H1 (cell line): ENCODE measurements at regions not wholly inside any gene's neighbourhood (a gene's known extent, or its start where the extent isn't known, plus 50 kb on each side); places are given as distances from the start of the nearest gene placed in this dataset.

Source experiments
- BCL11A ChIP-seq, 2 experiments: IDR thresholded peaks; one replicate each; pipeline ENCODE4 v1.6.1; 2011; ENCODE audit warnings: low read depth in 2 of 2, low read length in 2 of 2, mild to moderate bottlenecking in 2 of 2
- BRCA1 ChIP-seq: IDR thresholded peaks from 2 replicates; pipeline ENCODE4 v1.6.1; 2012; ENCODE audit warnings: low read depth, low read length, improper control_type of control experiment
- JUN ChIP-seq: IDR thresholded peaks from 2 replicates; pipeline ENCODE4 v1.6.1; 2011; ENCODE audit warnings: low read depth, mild to moderate bottlenecking, improper control_type of control experiment, low read length
- KDM5A ChIP-seq: fragments of 200-600 bp; IDR thresholded peaks from 2 replicates; pipeline ENCODE4 v1.7.1; 2012; ENCODE audit warnings: mild to moderate bottlenecking, low read length, inconsistent platforms, mixed read lengths
- PHF8 ChIP-seq: fragments of 200-600 bp; sonication (generic); conservative IDR thresholded peaks from 2 replicates; pipeline ENCODE4 v1.7.1; 2012; ENCODE audit warnings: low read depth, mild to moderate bottlenecking, inconsistent platforms, low read length, moderate library complexity
- RFX5 ChIP-seq: IDR thresholded peaks from 2 replicates; pipeline ENCODE4 v1.6.1; 2011; ENCODE audit warnings: low read depth, low read length, improper control_type of control experiment, borderline replicate concordance
- RNF2 ChIP-seq: fragments of 200-900, 300-1000 bp; sonication (generic); IDR thresholded peaks from 2 replicates; pipeline ENCODE4 v1.7.1; 2016; ENCODE audit warnings: borderline replicate concordance, low read depth, mild to moderate bottlenecking, antibody characterized with exemption, low read length; ENCODE audit not compliant: poor library complexity, severe bottlenecking; ENCODE audit errors: missing control alignments
- RXRA ChIP-seq: IDR thresholded peaks from 2 replicates; pipeline ENCODE4 v1.6.1; 2011; ENCODE audit warnings: low read depth, mild to moderate bottlenecking, low read length, moderate library complexity; ENCODE audit not compliant: insufficient read depth
- SAP30 ChIP-seq: fragments of 300-600 bp; sonication (generic); IDR thresholded peaks from 2 replicates; pipeline ENCODE4 v1.7.1; 2012; ENCODE audit warnings: low read length, moderate library complexity, mild to moderate bottlenecking, inconsistent platforms; ENCODE audit not compliant: insufficient read depth, insufficient replicate concordance
- SUZ12 ChIP-seq: fragments of 200-600 bp; sonication (generic); IDR thresholded peaks from 2 replicates; pipeline ENCODE4 v1.6.1; 2012; ENCODE audit warnings: mild to moderate bottlenecking, inconsistent platforms, low read length, moderate library complexity, mixed read lengths
- TAF7 ChIP-seq: optimal IDR thresholded peaks from 2 replicates; pipeline ENCODE3; 2011; ENCODE audit warnings: low read depth, mild to moderate bottlenecking, inconsistent platforms, low read length, moderate library complexity, borderline replicate concordance
- TF ChIP-seq, protein P1 (sequence below): fragments of 300-600 bp; sonication (generic); IDR thresholded peaks from 2 replicates; pipeline ENCODE4 v1.7.1; 2012; ENCODE audit warnings: low read length, moderate library complexity, mild to moderate bottlenecking, inconsistent platforms; ENCODE audit not compliant: insufficient replicate concordance

GRCh38 chr2:19189391-19189790 is 169.0 kb downstream of the OSR1 start (continued):
- TF ChIP-seq, protein P1, sequence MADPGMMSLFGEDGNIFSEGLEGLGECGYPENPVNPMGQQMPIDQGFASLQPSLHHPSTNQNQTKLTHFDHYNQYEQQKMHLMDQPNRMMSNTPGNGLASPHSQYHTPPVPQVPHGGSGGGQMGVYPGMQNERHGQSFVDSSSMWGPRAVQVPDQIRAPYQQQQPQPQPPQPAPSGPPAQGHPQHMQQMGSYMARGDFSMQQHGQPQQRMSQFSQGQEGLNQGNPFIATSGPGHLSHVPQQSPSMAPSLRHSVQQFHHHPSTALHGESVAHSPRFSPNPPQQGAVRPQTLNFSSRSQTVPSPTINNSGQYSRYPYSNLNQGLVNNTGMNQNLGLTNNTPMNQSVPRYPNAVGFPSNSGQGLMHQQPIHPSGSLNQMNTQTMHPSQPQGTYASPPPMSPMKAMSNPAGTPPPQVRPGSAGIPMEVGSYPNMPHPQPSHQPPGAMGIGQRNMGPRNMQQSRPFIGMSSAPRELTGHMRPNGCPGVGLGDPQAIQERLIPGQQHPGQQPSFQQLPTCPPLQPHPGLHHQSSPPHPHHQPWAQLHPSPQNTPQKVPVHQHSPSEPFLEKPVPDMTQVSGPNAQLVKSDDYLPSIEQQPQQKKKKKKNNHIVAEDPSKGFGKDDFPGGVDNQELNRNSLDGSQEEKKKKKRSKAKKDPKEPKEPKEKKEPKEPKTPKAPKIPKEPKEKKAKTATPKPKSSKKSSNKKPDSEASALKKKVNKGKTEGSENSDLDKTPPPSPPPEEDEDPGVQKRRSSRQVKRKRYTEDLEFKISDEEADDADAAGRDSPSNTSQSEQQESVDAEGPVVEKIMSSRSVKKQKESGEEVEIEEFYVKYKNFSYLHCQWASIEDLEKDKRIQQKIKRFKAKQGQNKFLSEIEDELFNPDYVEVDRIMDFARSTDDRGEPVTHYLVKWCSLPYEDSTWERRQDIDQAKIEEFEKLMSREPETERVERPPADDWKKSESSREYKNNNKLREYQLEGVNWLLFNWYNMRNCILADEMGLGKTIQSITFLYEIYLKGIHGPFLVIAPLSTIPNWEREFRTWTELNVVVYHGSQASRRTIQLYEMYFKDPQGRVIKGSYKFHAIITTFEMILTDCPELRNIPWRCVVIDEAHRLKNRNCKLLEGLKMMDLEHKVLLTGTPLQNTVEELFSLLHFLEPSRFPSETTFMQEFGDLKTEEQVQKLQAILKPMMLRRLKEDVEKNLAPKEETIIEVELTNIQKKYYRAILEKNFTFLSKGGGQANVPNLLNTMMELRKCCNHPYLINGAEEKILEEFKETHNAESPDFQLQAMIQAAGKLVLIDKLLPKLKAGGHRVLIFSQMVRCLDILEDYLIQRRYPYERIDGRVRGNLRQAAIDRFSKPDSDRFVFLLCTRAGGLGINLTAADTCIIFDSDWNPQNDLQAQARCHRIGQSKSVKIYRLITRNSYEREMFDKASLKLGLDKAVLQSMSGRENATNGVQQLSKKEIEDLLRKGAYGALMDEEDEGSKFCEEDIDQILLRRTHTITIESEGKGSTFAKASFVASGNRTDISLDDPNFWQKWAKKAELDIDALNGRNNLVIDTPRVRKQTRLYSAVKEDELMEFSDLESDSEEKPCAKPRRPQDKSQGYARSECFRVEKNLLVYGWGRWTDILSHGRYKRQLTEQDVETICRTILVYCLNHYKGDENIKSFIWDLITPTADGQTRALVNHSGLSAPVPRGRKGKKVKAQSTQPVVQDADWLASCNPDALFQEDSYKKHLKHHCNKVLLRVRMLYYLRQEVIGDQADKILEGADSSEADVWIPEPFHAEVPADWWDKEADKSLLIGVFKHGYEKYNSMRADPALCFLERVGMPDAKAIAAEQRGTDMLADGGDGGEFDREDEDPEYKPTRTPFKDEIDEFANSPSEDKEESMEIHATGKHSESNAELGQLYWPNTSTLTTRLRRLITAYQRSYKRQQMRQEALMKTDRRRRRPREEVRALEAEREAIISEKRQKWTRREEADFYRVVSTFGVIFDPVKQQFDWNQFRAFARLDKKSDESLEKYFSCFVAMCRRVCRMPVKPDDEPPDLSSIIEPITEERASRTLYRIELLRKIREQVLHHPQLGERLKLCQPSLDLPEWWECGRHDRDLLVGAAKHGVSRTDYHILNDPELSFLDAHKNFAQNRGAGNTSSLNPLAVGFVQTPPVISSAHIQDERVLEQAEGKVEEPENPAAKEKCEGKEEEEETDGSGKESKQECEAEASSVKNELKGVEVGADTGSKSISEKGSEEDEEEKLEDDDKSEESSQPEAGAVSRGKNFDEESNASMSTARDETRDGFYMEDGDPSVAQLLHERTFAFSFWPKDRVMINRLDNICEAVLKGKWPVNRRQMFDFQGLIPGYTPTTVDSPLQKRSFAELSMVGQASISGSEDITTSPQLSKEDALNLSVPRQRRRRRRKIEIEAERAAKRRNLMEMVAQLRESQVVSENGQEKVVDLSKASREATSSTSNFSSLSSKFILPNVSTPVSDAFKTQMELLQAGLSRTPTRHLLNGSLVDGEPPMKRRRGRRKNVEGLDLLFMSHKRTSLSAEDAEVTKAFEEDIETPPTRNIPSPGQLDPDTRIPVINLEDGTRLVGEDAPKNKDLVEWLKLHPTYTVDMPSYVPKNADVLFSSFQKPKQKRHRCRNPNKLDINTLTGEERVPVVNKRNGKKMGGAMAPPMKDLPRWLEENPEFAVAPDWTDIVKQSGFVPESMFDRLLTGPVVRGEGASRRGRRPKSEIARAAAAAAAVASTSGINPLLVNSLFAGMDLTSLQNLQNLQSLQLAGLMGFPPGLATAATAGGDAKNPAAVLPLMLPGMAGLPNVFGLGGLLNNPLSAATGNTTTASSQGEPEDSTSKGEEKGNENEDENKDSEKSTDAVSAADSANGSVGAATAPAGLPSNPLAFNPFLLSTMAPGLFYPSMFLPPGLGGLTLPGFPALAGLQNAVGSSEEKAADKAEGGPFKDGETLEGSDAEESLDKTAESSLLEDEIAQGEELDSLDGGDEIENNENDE: no peak
- TF ChIP-seq BCL11A (IDR thresholded peaks at IDR 0.05; ENCODE audit: low read depth in 2 of 2, low read length in 2 of 2) (no peak), RFX5 (no peak), PHF8 (no peak), RNF2 (no peak), KDM5A (no peak), JUN (no peak), TAF7 (no peak), BRCA1 (no peak), SUZ12 (no peak), SAP30 (no peak), RXRA (no peak)
